ENCODE measurements at regions not wholly inside any gene's neighbourhood (a gene's known extent, or its start where the extent isn't known, plus 50 kb on each side); places are given as distances from the start of the nearest gene placed in this dataset.

- H3K27me3 ChIP-seq (replicated peaks), result peaks cover 4% of the 10 kb centered on the region
- H3K36me3 ChIP-seq (replicated peaks), result no peaks in the 10 kb centered on the region
- H3K4me3 ChIP-seq (ENCODE audit: low read depth, low read length), result no peak overlapping the region
- no peak for TF ChIP-seq CTCF (IDR thresholded peaks at IDR 0.05; ENCODE audit: low read depth, low read length, missing control alignments)
- DNase-seq, result no peak
- in situ Hi-C loops (cut with HindIII; ENCODE audit: low pct_ligation_motif_present, low sequenced_read_pairs), result no loop called here
- H3K27ac ChIP-seq, result no peak overlapping the region
Measured at GRCh38 chr6:33903579-33903978, 99.8 kb upstream of the MLN start.

- no peak for TF ChIP-seq CTCF (IDR thresholded peaks at IDR 0.05; ENCODE audit: low read depth, low read length, missing control alignments)
- Histone ChIP-seq H3K27ac (no peak overlapping the region), H3K36me3 (replicated peaks) (no peaks in the 10 kb centered on the region), H3K4me3 (ENCODE audit: low read depth, low read length) (no peak overlapping the region), H3K27me3 (replicated peaks) (peaks cover 4% of the 10 kb centered on the region)
- in situ Hi-C loops (cut with HindIII; ENCODE audit: low pct_ligation_motif_present, low sequenced_read_pairs), result no loop called here
- DNase-seq, result no peak
Measured at GRCh38 chr6:33902457-33902853, 98.7 kb upstream of the MLN start.

- no peak for DNase-seq
- Histone ChIP-seq H3K36me3 (replicated peaks) (no peaks in the 10 kb centered on the region), H3K27me3 (replicated peaks) (peaks cover 4% of the 10 kb centered on the region), H3K4me3 (ENCODE audit: low read depth, low read length) (no peak overlapping the region), H3K27ac (no peak overlapping the region)
- no peak for TF ChIP-seq CTCF (IDR thresholded peaks at IDR 0.05; ENCODE audit: low read depth, low read length, missing control alignments)
- in situ Hi-C loops (cut with HindIII; ENCODE audit: low pct_ligation_motif_present, low sequenced_read_pairs), result no loop called here
Measured at GRCh38 chr6:33901822-33902456, 98.1 kb upstream of the MLN start.

GRCh38 chr6:33898771-33899170 is 95.0 kb upstream of the MLN start:
- peaks cover 4% of the 10 kb centered on the region for H3K27me3 ChIP-seq (replicated peaks)
- no peak overlapping the region for H3K27ac ChIP-seq
- no peak overlapping the region for H3K4me3 ChIP-seq (ENCODE audit: low read depth, low read length)
- in situ Hi-C loops (cut with HindIII; ENCODE audit: low pct_ligation_motif_present, low sequenced_read_pairs), result no loop called here
- no peak for TF ChIP-seq CTCF (IDR thresholded peaks at IDR 0.05; ENCODE audit: low read depth, low read length, missing control alignments)
- DNase-seq, result no peak
- no peaks in the 10 kb centered on the region for H3K36me3 ChIP-seq (replicated peaks)

- no peak for TF ChIP-seq CTCF (IDR thresholded peaks at IDR 0.05; ENCODE audit: low read depth, low read length, missing control alignments)
- in situ Hi-C loops (cut with HindIII; ENCODE audit: low pct_ligation_motif_present, low sequenced_read_pairs), result no loop called here
Measured at GRCh38 chr6:33897189-33897780, 93.5 kb upstream of the MLN start.

More at GRCh38 chr6:33897189-33897780, 93.5 kb upstream of the MLN start:
- DNase-seq, result no peak
- Histone ChIP-seq H3K36me3 (replicated peaks) (no peaks in the 10 kb centered on the region), H3K27ac (no peak overlapping the region), H3K4me3 (ENCODE audit: low read depth, low read length) (no peak overlapping the region), H3K27me3 (replicated peaks) (peaks cover 2% of the 10 kb centered on the region)

All from brain microvascular endothelial cell (primary cell).